ENCODE measurements at regions not wholly inside any gene's neighbourhood (a gene's known extent, or its start where the extent isn't known, plus 50 kb on each side); places are given as distances from the start of the nearest gene placed in this dataset.

- DNase-seq, result no peak
These were observed 972.0 kb downstream of the DTWD2 start for GRCh38 chr5:118016396-118016795.

GRCh38 chr5:118015511-118015910 is 972.8 kb downstream of the DTWD2 start:
- DNase-seq, result no peak

- no peak for DNase-seq
These were observed 978.5 kb downstream of the DTWD2 start for GRCh38 chr5:118009741-118010297.

GRCh38 chr5:118008779-118009178 is 979.6 kb downstream of the DTWD2 start:
- no peak for DNase-seq

- no peak for DNase-seq
These were observed 981.1 kb downstream of the DTWD2 start for GRCh38 chr5:118007262-118007661.

GRCh38 chr5:118006219-118006618 is 982.1 kb downstream of the DTWD2 start:
- no peak for DNase-seq

- no peak for DNase-seq
These were observed 988.3 kb downstream of the DTWD2 start for GRCh38 chr5:117999939-118000549.

- DNase-seq, result no peak
These were observed 1005.7 kb downstream of the DTWD2 start for GRCh38 chr5:117982691-117983090.

GRCh38 chr5:117973785-117974184 is 1014.6 kb downstream of the DTWD2 start:
- no peak for DNase-seq

- no peak for DNase-seq
These were observed 1032.5 kb downstream of the DTWD2 start for GRCh38 chr5:117955831-117956230.

GRCh38 chr5:117954331-117954730 is 1034.0 kb downstream of the DTWD2 start:
- no peak for DNase-seq

- no peak for DNase-seq
These were observed 1035.1 kb downstream of the DTWD2 start for GRCh38 chr5:117953272-117953671.

- DNase-seq, result no peak
These were observed 1040.5 kb downstream of the DTWD2 start for GRCh38 chr5:117947836-117948235.

- no peak for DNase-seq
These were observed 1041.2 kb downstream of the DTWD2 start for GRCh38 chr5:117947121-117947520.

GRCh38 chr5:117945258-117945657 is 1043.1 kb downstream of the DTWD2 start:
- DNase-seq, result no peak

GRCh38 chr5:117943541-117943940 is 1044.8 kb downstream of the DTWD2 start:
- DNase-seq, result no peak

- DNase-seq, result no peak
These were observed 1045.4 kb downstream of the DTWD2 start for GRCh38 chr5:117942861-117943519.

GRCh38 chr5:117893211-117893610 is 1095.1 kb downstream of the DTWD2 start:
- DNase-seq, result no peak

GRCh38 chr5:117892360-117892759 is 1096.0 kb downstream of the DTWD2 start:
- DNase-seq, result no peak

GRCh38 chr5:117889596-117889995 is 1098.8 kb downstream of the DTWD2 start:
- no peak for DNase-seq

GRCh38 chr5:117888688-117889087 is 1099.7 kb downstream of the DTWD2 start:
- DNase-seq, result no peak

- no peak for DNase-seq
These were observed 1106.7 kb downstream of the DTWD2 start for GRCh38 chr5:117881426-117882230.

- no peak for DNase-seq
These were observed 1107.4 kb downstream of the DTWD2 start for GRCh38 chr5:117880932-117881331.

GRCh38 chr5:117877731-117878130 is 1110.6 kb downstream of the DTWD2 start:
- DNase-seq, result no peak
